ENCODE measurements at regions not wholly inside any gene's neighbourhood (a gene's known extent, or its start where the extent isn't known, plus 50 kb on each side); places are given as distances from the start of the nearest gene placed in this dataset.
A peak's percentile ranks its signal among the peaks of the same experiment; 100 is the strongest.

DNA sequence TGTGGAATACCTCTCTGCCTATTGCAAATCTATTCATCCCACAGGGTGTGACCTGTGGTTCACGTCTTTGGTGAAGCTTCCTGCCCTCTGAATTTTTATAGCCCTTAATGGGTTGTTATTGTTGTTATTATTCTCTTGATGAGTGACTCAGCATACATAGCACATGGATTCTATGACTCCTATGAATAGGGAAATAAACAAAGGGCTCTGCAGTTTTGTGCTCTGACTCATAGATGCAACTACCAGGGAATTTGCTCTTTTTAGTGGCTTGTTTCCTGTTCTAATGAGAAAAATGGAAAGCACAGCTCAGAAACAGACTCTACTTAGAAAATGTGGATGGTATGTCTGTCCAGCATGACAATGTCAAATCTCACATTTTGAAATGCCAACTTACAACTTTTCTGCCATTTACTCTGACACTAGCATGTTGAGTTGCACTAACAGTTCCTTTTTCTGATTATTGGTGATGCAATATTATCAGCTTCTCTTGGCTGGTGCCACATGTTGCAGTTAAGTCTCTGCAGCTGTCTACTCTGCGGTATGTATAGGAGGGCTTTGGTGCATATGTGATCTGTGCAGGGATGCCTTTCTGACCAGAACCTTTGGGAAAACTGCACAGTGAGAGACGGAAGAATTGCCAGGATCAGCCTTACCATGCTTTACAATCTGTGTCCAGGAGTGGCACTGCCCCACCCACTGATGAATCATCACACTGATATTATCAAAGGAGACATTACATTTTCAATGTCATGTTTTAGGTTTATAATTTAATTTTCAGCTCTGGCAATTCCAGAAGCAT is 996.4 kb upstream of the WWC1 start:
- no peak for TF ChIP-seq CTCF (IDR thresholded peaks at IDR 0.05; ENCODE audit: extremely low read depth in 1 of 2, insufficient read depth in 1 of 2, low read depth in 1 of 2, low read length in 2 of 2)
- TF ChIP-seq POLR2AphosphoS5 (IDR thresholded peaks at IDR 0.05; ENCODE audit: insufficient read depth, low read depth, low read length), result peak; percentile 70
- TF ChIP-seq POLR2A (IDR thresholded peaks at IDR 0.05; ENCODE audit: low read depth, low read length), result no peak
- TF ChIP-seq EZH2 (IDR thresholded peaks at IDR 0.05; ENCODE audit: borderline replicate concordance, low read depth, low read length, severe bottlenecking), result no peak

All from endothelial cell of umbilical vein (primary cell).